Omental fat pad (tissue), 3 donors: ENCODE measurements at regions not wholly inside any gene's neighbourhood (a gene's known extent, or its start where the extent isn't known, plus 50 kb on each side); places are given as distances from the start of the nearest gene placed in this dataset.

Experiments
- ATAC-seq: fragments of 150-250 bp; one replicate; pipeline ENCODE4 v1.9.1; 2016; ENCODE audit warnings: mild to moderate bottlenecking, moderate library complexity; ENCODE audit not compliant: low FRiP score
- DNase-seq: peaks from one replicate; pipeline ENCODE4 v3.0.0-alpha.2; 2019; ENCODE audit warnings: low spot score
- TF ChIP-seq, protein P1 (sequence below), 3 donors: fragments of 450-650 bp; IDR thresholded peaks; one replicate each; pipeline ENCODE4 v1.5.1; 2016 to 2017; ENCODE audit warnings: antibody characterized with exemption in 3 of 3, mild to moderate bottlenecking in 3 of 3, moderate library complexity in 2 of 3

DNA sequence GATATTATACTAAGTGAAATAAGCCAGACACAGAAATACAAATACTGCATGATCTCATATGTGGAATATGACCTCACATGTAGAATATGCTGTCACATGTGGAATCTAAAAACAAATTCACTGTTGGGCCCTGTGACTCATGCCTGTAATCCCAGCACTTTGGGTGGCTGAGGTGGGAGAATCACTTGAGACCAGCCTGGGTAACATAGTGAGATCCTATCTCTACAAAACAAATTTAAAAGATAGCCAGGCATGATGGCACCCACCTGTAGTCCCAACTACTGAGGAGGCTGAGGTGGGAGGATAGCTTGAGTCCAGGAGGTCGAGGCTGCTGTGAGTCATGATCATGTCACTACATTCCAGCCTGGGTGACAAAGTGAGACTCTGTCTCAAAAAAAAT lies 160.3 kb downstream of the PTEN start:
- TF ChIP-seq, protein P1, sequence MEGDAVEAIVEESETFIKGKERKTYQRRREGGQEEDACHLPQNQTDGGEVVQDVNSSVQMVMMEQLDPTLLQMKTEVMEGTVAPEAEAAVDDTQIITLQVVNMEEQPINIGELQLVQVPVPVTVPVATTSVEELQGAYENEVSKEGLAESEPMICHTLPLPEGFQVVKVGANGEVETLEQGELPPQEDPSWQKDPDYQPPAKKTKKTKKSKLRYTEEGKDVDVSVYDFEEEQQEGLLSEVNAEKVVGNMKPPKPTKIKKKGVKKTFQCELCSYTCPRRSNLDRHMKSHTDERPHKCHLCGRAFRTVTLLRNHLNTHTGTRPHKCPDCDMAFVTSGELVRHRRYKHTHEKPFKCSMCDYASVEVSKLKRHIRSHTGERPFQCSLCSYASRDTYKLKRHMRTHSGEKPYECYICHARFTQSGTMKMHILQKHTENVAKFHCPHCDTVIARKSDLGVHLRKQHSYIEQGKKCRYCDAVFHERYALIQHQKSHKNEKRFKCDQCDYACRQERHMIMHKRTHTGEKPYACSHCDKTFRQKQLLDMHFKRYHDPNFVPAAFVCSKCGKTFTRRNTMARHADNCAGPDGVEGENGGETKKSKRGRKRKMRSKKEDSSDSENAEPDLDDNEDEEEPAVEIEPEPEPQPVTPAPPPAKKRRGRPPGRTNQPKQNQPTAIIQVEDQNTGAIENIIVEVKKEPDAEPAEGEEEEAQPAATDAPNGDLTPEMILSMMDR (IDR thresholded peaks at IDR 0.05): no peak
- no peak for ATAC-seq
- DNase-seq: no peak

DNA sequence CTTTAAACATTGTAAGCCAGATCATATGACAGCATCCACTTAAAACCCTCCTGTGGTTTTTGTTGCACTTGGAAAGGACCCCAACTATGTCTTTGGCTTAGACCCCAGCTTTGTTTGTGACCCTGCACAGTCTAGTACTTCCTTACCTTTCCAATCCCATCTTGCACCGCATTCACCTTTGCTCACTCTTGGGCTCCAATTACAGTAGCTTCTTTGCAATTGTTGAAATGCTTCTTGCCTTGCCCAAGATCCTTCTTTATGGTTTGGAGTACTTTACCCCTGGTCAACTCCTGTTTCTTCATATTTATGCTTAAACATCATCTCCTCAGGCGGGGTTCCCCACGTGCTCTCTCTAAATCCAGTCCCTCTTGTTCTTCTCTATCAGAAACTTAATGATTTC lies 162.6 kb downstream of the PTEN start:
- ATAC-seq: no peak
- TF ChIP-seq, protein P1 (IDR thresholded peaks at IDR 0.05): no peak
- no peak for DNase-seq

DNA sequence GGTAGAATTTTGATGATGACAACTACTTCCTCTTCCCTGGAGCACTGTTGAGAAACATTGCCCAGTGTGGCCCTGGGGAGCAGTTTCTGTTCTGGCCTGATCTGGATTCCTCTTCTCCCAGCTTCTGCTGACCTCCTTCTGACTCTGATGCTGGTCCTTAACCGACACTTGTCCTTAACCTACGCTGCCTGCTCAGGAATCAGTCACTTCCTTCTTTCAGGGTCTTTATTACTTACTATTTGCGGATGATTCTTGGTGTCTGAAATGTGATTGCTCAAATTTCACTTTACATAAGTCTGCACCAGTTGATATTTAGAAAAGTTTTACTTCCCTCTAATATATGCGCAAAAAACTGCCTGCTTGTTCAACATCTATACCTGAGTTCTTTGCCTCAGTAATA lies 164.1 kb downstream of the PTEN start:
- ATAC-seq (no peak), DNase-seq (no peak)
- TF ChIP-seq, protein P1 (IDR thresholded peaks at IDR 0.05): no peak

DNA sequence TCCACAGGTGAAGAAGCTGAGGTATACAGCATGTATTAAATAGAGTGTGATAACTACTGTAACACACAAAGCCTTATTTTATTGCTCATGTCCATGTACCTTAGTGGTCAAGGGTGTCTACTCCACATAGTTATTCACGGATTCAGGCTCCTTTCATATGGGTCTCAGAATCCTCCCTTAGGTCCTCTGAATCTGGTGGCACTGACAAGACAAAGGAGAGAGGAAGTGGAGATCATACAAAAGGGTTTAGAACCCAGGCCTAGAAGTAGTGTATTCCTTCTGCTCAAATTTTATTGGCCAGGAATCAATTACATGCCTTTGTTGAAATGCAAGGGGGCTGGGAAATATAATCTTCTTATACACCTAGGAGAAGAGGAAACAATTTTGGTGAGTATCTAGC lies 164.6 kb downstream of the PTEN start:
- no peak for DNase-seq
- TF ChIP-seq, protein P1 (IDR thresholded peaks at IDR 0.05): no peak
- no peak for ATAC-seq

DNA sequence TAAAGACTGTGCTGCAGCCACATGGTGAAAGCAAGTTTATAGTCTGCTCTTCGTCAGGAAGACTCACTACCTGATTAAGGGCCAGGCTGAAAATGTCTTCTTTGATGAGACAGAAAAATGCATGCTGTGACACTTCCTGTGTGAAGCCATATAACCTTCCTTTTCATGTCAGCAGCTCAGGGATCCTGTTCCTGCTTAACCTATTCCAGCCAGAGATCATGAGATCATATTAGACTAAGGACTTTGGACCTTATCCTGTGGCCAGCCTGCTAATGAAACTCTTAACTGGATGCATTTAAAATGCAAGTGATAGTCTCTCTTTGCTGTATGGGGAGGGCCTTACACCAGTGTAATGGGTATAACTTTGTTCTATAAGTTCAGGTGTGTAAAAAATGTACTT lies 165.2 kb downstream of the PTEN start:
- ATAC-seq: no peak

DNA sequence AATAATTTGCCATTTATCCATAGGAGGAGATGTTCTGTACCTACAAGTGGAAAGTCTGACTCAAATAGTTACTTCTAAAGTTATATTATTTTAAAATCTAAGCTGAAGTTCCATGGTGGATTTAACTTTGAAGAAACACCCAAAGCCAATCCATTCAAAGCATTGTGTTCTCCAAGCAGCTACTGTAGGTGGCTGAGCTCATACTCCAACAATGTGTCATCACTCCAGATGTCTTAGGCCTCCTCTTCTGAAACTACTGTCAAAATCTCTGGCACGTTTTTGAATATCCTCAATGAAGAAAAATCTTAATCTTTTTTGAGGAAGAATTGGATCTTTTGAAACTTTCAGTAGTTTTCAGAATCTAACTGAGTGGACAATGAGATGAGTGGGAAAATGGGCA lies 169.1 kb downstream of the PTEN start:
- TF ChIP-seq, protein P1 (IDR thresholded peaks at IDR 0.05): no peak
- ATAC-seq: no peak
- DNase-seq: no peak

More for the DNA sequence above, 165.2 kb downstream of the PTEN start:
- TF ChIP-seq, protein P1 (IDR thresholded peaks at IDR 0.05): no peak
- no peak for DNase-seq

DNA sequence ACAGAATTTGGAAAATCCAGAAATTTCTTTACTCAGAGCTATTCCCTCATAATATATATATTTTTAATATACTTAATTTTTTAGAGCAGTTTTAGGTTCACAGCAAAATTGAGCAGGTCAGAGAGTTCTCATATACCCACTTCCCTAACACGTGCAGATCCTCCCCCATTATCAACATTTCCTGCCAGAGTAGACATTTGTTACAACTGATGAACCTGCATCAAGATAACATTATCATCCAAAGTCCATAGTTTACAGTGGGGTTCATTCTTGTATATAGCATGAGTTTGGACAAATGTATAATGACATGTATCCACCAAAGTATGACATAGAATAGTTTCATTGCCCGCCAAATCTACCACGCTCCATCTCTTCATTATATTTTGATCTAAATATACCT lies 170.0 kb downstream of the PTEN start:
- ATAC-seq (no peak), DNase-seq (no peak)
- TF ChIP-seq, protein P1 (IDR thresholded peaks at IDR 0.05): no peak
